ENCODE measurements at regions not wholly inside any gene's neighbourhood (a gene's known extent, or its start where the extent isn't known, plus 50 kb on each side); places are given as distances from the start of the nearest gene placed in this dataset.

DNA sequence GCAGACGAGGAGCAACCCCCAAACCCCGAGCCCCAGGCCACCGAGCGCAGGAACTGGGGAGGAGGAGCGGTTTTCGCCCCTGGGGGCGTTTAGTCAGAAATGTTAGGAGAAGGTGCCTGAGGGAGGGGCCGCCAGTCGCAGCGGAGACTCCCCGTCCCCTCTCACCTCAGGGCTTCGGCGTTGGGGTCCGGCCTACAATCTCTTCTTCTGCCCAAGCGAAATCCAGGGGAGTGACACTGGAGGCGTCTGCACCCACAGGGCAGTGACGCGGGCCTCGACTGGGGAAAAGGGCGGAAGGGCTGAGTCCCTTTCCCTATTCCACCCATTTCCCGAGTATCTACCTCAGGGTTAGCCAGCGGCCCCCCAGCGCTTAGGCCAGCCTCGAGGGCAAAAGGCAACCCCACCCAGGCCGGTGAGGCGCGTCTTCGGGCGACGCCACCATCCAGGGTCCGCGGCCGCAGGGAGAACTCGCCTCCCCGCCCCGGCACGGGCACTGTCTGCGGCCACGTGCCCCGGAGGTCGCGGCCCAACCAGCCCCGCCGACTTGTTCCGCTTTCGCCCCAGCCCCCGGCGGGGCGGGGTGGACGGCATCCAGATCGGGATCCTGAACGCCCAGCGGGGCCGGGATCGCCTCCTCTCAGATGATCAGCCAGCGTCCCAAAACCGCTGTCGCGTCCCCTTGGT is 118.7 kb upstream of the BARHL2 start:
- DNase-seq (peak in 1 of 2 donors; percentile 88), ATAC-seq (ENCODE audit: low FRiP score in 2 of 2) (peak in 1 of 2 donors; percentile 73)
- Histone ChIP-seq H3K4me1 (peaks cover 12 to 22% (median 21%) of the 10 kb centered on the region in 4 donors), H3K4me3 (peak overlapping the region; percentile 19 to 43 (median 36)), H3K9me3 (no peaks in the 10 kb centered on the region), H3K27ac (no peak overlapping the region), H3K27me3 (peaks cover 0 to 45% (median 16%) of the 10 kb centered on the region in 4 donors), H3K36me3 (no peaks in the 10 kb centered on the region)
- TF ChIP-seq, protein P1, sequence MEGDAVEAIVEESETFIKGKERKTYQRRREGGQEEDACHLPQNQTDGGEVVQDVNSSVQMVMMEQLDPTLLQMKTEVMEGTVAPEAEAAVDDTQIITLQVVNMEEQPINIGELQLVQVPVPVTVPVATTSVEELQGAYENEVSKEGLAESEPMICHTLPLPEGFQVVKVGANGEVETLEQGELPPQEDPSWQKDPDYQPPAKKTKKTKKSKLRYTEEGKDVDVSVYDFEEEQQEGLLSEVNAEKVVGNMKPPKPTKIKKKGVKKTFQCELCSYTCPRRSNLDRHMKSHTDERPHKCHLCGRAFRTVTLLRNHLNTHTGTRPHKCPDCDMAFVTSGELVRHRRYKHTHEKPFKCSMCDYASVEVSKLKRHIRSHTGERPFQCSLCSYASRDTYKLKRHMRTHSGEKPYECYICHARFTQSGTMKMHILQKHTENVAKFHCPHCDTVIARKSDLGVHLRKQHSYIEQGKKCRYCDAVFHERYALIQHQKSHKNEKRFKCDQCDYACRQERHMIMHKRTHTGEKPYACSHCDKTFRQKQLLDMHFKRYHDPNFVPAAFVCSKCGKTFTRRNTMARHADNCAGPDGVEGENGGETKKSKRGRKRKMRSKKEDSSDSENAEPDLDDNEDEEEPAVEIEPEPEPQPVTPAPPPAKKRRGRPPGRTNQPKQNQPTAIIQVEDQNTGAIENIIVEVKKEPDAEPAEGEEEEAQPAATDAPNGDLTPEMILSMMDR (IDR thresholded peaks at IDR 0.05): no peak
- TF ChIP-seq POLR2AphosphoS5 (IDR thresholded peaks at IDR 0.05) (no peak), EP300 (IDR thresholded peaks at IDR 0.05) (no peak), POLR2A (IDR thresholded peaks at IDR 0.05) (no peak)
- 7 to 15% methylated on average over 14 to 34 of the region's 59 CpGs for WGBS, 2 donors

DNA sequence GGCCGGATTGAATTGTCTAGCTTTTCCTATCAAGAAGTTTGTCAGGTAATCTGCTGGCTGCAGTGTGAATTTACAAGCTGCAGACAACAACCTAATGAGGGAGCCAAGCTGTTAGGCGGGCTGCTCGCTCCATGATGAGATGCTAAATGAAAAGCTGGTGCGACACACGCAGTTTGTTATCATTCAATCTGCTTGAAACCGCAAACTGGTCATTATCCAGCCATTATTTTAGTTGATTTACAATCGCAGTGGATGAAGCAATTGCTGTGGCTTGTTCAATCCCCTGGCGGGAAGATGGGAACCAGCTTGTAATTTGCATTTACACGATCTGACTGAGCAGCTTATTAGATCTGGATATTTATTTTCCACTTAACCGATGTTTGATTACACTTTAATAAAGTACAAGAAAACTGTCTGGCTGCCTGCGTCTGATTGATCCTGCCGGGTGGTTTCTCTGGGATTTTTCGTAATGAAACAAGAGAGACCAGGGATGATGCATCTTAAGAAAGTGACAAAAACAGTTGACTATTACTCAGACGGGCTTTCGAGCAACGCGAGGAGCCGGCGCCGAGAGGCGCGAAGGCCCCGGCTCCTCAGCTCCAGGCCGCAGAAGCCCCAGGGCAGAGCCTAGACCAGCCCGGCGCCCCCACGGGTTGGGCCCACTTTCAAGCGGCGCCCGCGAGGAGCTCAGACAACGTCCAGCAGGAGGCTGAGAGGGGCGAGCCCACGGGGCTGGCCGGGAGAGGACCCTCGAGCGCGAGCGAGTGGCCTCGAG is 118.0 kb upstream of the BARHL2 start:
- Histone ChIP-seq H3K4me1 (peaks cover 12 to 22% (median 21%) of the 10 kb centered on the region in 4 donors), H3K36me3 (no peaks in the 10 kb centered on the region), H3K27ac (no peak overlapping the region), H3K27me3 (peaks cover 0 to 40% (median 14%) of the 10 kb centered on the region in 4 donors), H3K4me3 (peak overlapping the region in 3 of 4 donors; percentile 31 to 43 (median 41)), H3K9me3 (no peaks in the 10 kb centered on the region)
- DNase-seq (peak in 1 of 2 donors; percentile 85), ATAC-seq (ENCODE audit: low FRiP score in 2 of 2) (peak; percentile 34 to 59)
- WGBS, 2 donors: 8 to 12% methylated on average over 13 to 27 of the region's 40 CpGs
- no peak for TF ChIP-seq POLR2AphosphoS5 (IDR thresholded peaks at IDR 0.05)
- TF ChIP-seq EP300 (IDR thresholded peaks at IDR 0.05): no peak
- TF ChIP-seq, protein P1 (IDR thresholded peaks at IDR 0.05): no peak
- no peak for TF ChIP-seq POLR2A (IDR thresholded peaks at IDR 0.05)

DNA sequence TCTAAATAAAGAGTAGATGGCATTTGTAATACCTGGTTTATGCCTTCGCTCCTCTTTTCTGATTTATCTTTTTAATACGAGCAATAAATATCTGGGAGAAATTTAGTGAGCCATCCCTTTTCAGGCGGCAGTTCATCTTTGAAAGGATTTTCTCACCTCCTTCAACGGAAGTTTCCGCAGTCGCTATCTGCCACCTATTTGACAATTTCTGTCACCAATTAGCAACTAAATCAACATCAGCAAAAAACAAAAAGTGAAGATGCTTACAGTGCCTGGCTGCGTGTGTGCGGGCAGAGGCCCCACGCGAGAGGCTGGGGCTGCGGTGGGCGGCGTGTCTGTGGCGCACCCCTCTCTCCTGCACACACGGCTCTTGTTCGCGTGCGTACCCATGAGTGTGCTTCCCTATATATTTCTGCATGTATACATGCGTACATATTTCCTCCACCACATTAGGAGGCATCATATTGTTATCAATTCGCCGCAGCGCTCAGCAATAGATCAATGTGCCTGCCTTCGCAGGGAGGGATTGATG is 117.3 kb upstream of the BARHL2 start:
- Histone ChIP-seq H3K4me1 (peaks cover 12 to 22% (median 21%) of the 10 kb centered on the region in 4 donors), H3K9me3 (no peaks in the 10 kb centered on the region), H3K27ac (no peak overlapping the region), H3K27me3 (peaks cover 0 to 37% (median 14%) of the 10 kb centered on the region in 4 donors), H3K36me3 (no peaks in the 10 kb centered on the region), H3K4me3 (no peak overlapping the region)
- WGBS, 2 donors: 19 to 22% methylated on average over 23 of the region's 23 CpGs
- DNase-seq (peak in 1 of 2 donors; percentile 56), ATAC-seq (ENCODE audit: low FRiP score in 2 of 2) (no peak)
- no peak for TF ChIP-seq EP300 (IDR thresholded peaks at IDR 0.05)
- no peak for TF ChIP-seq POLR2AphosphoS5 (IDR thresholded peaks at IDR 0.05)
- no peak for TF ChIP-seq POLR2A (IDR thresholded peaks at IDR 0.05)
- TF ChIP-seq, protein P1 (IDR thresholded peaks at IDR 0.05): no peak

DNA sequence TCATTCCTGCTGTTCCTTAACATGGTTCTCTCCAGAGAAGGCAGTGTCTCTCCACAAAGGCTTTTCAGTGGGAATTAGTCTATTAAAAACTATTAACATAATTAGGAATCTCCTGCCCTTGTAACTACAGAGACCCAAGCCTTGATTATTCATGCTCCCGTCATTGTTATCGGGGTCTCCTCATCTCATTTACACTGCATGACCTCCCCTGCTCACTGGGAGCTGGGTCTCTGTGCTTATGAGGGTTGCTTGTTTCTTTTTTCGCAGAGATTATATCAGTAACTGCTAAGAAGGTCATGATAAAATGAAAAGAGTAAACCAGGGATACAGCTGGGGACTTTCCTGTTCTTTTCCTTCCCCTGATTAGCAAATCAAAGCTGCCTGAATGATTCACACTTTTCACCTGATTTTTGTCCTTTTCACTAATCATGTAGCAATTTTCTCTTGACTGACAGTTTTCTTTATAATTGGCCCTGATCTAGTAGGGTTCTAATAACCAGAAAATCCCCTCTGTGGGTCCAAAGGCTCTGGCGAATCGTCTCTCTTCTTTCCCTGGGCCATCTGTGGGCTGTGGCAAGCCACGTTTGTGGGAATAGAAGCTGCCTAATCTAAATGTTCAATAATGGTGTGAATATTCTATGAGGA is 116.5 kb upstream of the BARHL2 start:
- DNase-seq (no peak), ATAC-seq (ENCODE audit: low FRiP score in 2 of 2) (no peak)
- H3K9me3 ChIP-seq: no peaks in the 10 kb centered on the region
- TF ChIP-seq, protein P1 (IDR thresholded peaks at IDR 0.05): no peak
- no peak for TF ChIP-seq POLR2AphosphoS5 (IDR thresholded peaks at IDR 0.05)
- TF ChIP-seq EP300 (IDR thresholded peaks at IDR 0.05): no peak
- TF ChIP-seq POLR2A (IDR thresholded peaks at IDR 0.05): no peak
- H3K4me1 ChIP-seq: peaks cover 12 to 22% (median 21%) of the 10 kb centered on the region in 4 donors
- peaks cover 0 to 37% (median 14%) of the 10 kb centered on the region in 4 donors for H3K27me3 ChIP-seq
- H3K27ac ChIP-seq: no peak overlapping the region
- no peaks in the 10 kb centered on the region for H3K36me3 ChIP-seq
- H3K4me3 ChIP-seq: no peak overlapping the region
- WGBS, 2 donors: 21 to 46% methylated on average over 6 of the region's 6 CpGs

All from upper lobe of left lung (tissue), 6 donors.